ENCODE measurements at regions not wholly inside any gene's neighbourhood (a gene's known extent, or its start where the extent isn't known, plus 50 kb on each side); places are given as distances from the start of the nearest gene placed in this dataset.
"Not testable (repeated sequence)": the region's sequence is repeated elsewhere in the genome, so short reads cannot be mapped to it uniquely, and the experiment has no call there.

DNA sequence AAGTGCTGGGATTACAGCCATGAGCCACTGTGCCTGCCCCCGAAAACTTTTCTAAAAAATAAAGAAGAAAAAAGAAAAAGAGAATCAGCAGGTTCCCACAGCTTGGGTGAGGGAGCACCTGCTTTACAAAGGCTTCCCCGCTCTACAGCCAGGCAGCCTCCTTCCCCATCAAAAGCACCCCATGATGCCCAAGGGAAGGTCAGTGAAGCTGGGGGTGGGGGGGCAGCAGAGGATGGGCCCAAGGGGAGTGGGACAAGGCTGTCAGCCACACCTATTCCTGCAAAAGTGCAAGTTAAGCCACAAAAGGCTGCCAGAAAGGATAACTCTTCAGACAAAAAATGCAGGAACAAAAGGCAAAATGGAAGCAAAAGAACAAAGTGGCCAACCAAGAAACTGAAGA lies 72.5 kb downstream of the FAM50B start:
- DNase-seq (ENCODE audit: low read depth) = no peak

GRCh38 chr6:3922619-3923018 lies 73.4 kb downstream of the FAM50B start:
- DNase-seq (ENCODE audit: low read depth) = not testable (repeated sequence)

DNA sequence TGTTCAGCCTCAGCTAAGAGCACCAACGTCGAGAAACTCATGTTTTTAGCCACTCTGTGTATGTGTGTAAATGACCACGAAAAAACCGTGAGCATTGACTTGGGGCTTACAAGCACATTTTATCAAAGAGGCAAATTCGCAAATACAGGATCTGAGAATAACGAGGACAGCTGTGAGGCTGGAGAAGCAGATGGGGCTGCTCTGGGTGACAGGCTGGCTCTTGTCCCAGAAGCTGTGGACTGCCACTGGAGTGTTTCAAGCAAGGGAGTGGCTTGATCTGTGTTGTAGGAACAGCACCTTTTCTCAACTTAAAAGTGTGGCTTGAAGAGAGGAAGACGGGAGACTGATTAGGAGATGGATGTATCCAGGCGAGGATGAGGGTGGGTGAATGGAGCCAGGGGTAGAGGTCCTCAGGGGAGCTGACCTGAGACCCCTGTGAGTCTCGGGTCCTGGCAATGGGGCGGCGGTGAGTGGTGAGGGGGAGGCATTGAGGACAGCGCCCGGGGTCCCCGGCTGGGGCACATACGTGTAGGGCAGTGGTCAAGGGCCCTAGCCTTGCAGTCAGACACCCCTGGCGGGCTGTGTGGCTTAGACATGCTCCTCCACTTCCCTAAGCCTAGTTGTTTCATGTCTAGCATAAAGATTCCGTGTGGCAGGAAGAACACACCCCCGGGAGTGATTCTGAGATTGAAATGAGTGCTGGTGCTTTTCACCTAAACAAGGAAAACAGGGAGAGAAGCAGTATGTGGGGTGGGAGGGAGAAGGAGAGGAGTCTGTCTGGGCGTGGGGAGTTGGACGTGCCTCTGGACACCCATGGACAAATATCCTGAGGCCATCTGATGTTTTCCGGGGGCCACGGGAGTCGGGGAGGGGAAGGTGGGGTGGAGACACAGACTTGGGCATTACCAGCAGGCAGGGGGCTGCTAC lies 76.3 kb downstream of the FAM50B start:
- DNase-seq (ENCODE audit: low read depth) = not testable (repeated sequence)

- DNase-seq (ENCODE audit: low read depth) = no peak
Observed at GRCh38 chr6:3926150-3926482, 76.9 kb downstream of the FAM50B start.

- DNase-seq (ENCODE audit: low read depth) = no peak
Observed at GRCh38 chr6:3928111-3928510, 78.9 kb downstream of the FAM50B start.

- no peak for DNase-seq (ENCODE audit: low read depth)
Observed at GRCh38 chr6:3929281-3929798, 80.2 kb downstream of the FAM50B start.

DNA sequence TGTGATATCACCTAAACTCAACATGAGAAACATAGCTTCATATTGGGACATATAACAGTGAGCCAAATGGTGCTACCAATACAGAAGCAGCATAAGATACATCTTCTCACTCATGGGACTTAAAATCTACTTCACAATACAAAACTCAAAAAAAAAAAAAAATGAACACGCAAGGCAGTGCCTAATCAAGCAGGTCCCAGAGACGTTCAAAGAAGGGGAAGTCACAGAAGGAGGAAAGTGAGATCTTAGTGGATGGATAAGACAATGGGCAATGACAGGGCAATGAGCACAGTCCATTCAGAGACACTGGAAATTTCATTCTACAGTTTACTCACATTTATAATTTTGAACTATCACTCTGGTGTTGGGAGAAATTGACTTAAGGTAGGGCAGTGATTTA lies 88.3 kb downstream of the FAM50B start:
- DNase-seq (ENCODE audit: low read depth) = no peak

DNA sequence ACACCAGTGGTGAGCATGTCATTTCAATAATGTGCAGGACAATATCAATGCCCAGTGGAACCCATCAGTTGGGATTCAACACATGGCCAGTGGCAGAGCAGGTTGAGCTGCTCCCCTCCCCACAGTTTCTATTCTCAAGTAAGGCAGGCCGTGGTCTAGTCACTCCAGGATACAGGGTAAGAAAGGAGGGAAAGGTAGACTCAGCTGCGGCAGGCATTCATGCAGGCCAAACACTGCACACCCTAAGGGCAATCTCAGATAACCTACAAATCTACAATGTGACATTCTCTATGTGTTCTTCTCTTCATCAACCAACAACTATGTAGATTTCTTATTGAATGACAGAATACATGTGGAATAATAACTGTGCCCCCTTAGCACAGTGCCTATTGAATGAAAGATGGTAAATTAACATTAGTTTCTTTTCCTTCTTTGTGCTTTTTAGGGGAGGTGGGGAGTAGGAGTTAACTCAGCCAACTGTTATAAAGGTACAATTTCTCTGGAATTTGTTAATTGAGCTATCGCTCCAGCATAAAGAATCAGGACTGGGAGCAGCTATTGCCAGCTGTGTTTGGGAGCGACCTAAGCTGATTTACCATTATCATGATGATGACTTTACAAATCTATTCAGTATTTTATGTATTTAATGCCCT lies 89.7 kb downstream of the FAM50B start:
- DNase-seq (ENCODE audit: low read depth) = no peak

DNA sequence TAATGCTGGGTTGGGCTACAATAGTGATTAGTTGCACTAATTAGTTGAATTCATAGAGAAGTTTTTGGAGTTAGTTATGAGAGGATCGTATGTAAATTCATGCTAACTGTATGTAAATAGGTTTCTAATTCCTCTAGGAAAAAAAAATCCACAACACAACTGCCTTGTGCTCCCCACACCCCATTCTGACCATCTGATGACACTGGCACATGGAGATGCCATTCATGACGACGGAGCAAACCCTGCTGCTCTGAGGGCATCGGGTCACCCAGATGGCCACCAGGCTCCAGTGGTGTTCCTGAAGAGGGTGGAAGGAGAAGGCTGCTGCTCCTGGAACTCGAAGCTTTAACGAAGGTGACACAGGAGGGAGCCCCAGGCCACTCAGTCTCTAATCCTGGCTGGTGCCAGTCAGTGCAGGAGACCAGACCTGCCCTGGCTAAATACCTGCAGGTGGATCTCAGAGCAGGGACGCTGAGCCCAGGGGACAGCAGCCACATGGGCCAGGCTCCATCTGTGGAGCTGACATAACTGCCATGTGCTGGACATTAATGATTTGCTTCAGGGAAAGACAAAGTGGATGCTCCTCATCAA lies 90.3 kb downstream of the FAM50B start:
- DNase-seq (ENCODE audit: low read depth) = no peak

- DNase-seq (ENCODE audit: low read depth) = no peak
Observed at GRCh38 chr6:3939964-3940363, 90.8 kb downstream of the FAM50B start.

DNA sequence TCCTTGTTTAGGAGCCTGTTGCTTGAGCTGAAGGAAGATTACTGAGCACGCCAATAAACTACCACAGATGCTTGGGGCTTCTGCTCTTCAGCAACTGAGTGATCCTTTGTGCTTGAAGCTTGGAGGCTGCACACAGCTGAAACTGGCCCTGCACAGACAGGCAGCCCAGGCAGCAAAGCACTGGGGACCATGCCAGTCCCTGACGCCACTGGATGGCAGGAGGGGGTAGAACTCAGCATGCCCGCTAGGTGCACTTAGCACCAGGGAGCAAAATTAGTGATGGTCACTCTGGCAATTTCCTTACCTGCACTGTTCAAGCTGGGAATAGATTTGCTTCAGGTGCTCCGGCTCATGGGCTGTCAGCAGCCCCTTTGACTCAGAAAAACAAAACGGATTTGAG lies 91.5 kb downstream of the FAM50B start:
- DNase-seq (ENCODE audit: low read depth) = no peak

GRCh38 chr6:3943331-3943765 lies 94.2 kb downstream of the FAM50B start:
- DNase-seq (ENCODE audit: low read depth) = no peak

DNA sequence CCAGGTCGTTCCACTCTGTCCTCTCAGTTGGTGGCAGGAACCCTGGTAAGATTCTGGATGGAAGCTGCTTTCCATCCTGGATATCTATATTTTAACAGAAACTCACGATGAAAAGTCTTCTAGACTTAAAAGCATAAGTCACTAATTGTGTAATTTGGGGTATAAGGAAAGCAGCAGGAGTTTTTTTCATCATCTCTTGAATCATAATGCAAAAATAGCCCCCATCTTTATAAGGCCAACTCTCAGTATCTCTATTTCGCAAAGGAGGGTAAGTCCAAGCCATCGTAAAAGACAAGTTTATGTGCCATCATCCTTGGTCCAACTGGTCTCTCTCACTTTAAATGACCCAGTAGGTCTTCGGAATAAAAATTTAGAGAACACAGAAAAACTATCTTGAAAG lies 95.1 kb downstream of the FAM50B start:
- no peak for DNase-seq (ENCODE audit: low read depth)

GRCh38 chr6:3946778-3947177 lies 97.6 kb downstream of the FAM50B start:
- no peak for DNase-seq (ENCODE audit: low read depth)

DNA sequence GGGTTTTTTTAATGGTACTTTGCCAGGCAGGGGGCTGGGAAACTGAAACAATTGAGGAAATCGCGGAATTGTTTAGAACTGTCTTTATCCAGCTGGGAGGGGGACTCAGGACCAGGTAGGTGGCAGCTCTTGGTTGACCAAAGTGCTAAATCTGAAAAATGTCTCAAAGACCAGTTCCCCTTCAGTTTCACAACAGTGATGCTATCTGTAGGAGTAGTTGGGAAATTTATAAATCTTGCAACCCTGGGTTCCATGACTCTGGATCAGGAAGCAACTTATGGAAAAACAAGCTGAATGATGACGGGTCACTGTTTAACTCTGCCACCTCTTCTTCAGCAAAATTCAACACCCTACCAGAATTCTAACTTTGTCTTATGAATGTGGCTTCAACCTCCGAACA lies 99.7 kb downstream of the FAM50B start:
- no peak for DNase-seq (ENCODE audit: low read depth)

- no peak for DNase-seq (ENCODE audit: low read depth)
Observed at GRCh38 chr6:3949521-3949920, 100.3 kb downstream of the FAM50B start.

DNA sequence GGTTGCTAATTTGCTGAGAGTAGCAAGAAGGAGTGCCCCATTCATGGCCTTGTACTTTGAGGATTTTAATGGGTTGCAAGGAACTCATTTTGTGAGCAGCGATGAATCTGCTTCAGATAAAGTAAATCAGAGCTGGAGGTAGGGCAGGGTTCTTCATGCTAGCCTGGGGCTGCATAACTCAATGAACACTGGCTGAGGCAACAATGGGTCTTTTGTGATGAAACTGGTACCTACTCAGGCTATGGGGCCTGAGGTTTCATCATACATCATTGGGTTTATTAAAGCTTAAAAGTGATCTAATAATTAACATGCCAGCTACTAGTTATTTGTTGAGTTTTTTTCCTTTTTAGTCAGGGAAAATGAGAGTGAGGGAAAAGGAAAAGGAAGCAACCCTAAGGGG lies 106.9 kb downstream of the FAM50B start:
- no peak for DNase-seq (ENCODE audit: low read depth)

DNA sequence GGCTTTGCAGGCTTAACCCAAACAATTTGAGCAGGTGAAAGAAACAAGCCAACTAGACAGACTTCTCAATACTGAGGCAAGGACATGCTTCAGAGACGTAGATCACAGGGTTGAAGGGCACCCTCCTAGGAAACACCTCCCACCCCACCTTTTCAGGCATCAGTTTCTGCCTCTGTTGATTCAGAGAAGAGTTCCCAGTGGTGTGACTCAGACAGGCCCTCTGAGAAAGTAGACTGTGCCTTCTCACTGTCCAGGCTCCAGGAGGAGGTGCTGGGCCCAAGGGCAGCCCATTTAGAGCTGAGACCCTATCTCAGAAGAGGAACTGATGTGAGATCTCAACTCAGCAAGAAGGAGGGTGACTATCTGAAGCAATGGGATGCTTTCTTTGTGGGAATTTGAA lies 108.1 kb downstream of the FAM50B start:
- no peak for DNase-seq (ENCODE audit: low read depth)

DNA sequence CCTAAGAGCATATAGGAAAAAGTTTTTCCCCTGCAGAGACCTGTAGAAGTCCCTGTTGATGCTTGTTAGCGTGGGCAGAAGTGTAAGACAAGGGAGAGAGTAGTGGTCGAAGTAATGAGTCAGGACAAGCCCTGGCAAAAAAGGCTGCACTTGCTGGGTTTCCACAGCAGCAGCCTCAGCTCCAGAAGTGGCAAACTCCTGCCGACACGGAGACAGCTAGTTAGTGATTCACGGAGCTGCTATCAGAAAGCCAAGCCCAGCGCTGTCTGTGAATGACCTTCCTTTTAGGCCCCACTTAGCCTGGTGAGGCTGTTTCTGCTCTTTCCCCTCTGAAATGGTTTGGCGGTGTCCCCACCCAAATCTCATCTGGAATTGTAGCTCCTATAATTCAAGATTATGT lies 109.1 kb downstream of the FAM50B start:
- DNase-seq (ENCODE audit: low read depth) = no peak

DNA sequence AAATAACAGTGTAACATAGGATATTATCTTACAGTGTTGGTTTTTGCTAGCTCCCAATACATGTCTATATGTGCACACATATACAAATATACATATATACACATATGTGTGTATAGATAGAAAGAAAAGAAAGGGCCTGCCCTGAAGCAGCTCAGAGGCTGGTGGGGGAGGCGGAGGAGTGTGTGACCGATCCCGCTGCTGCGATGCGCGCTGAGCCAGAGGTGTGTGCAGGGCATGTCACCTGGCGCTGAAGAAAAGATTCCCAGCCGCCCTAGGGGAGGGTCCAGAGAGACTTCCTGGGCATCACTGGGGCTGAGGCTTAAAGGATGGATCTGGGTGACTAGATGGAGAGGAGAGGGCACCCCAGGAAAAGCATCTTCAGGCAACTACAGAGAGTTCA lies 110.2 kb downstream of the FAM50B start:
- DNase-seq (ENCODE audit: low read depth) = no peak

DNA sequence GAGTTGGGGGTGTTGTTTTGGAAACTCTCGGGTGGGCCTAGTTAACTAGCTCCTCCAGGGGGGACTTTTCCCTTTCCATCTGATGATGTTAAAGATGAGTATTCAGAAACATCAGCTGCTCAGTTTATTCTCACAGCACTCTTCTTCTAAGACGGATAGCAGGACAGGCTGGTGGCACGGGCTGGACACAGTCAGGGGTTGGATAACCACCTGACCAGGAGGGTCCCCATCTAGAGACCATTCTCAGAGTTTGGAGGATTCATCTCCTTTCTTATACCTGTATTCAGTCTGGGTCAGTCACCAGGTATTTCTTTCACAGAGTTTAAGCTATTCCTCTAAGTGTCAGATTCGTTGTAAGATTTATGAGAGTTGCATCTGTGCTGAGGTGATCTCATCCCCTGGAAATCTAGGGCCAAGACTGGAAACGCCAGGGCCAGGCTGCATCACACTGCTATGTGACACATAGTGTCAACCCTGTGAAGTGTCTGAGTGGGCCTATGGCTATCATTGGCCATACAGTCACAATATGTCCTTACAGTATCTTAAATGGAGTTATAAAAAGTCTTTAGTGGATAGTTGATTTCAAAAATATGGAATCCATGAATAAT lies 111.7 kb downstream of the FAM50B start:
- no peak for DNase-seq (ENCODE audit: low read depth)

GRCh38 chr6:3961581-3962215 lies 112.5 kb downstream of the FAM50B start:
- no peak for DNase-seq (ENCODE audit: low read depth)

Data from T follicular helper cell (primary cell).